ENCODE measurements at regions not wholly inside any gene's neighbourhood (a gene's known extent, or its start where the extent isn't known, plus 50 kb on each side); places are given as distances from the start of the nearest gene placed in this dataset.

GRCh38 chr3:65265942-65266590 is 578.3 kb upstream of the ADAMTS9 start:
- no peak for TF ChIP-seq CTCF (IDR thresholded peaks at IDR 0.05 in 2 of 3, conservative IDR thresholded peaks at IDR 0.05 in 1 of 3; ENCODE audit: borderline replicate concordance in 1 of 3, insufficient read depth in 1 of 3, low read depth in 2 of 3, low read length in 2 of 3)
- TF ChIP-seq EZH2 (IDR thresholded peaks at IDR 0.05) = no peak
- TF ChIP-seq POLR2A (IDR thresholded peaks at IDR 0.05; ENCODE audit: borderline replicate concordance, extremely low read depth, insufficient read depth, insufficient read length) = no peak
- TF ChIP-seq EGR1 (IDR thresholded peaks at IDR 0.05; ENCODE audit: low read depth) = no peak
- TF ChIP-seq CEBPB (IDR thresholded peaks at IDR 0.05; ENCODE audit: low read depth) = no peak
- TF ChIP-seq RAD21 (IDR thresholded peaks at IDR 0.05; ENCODE audit: low read depth) = no peak
- TF ChIP-seq ZNF274 (IDR thresholded peaks at IDR 0.05; ENCODE audit: low read depth, low read length) = no peak
- no peak for TF ChIP-seq ZFX (IDR thresholded peaks at IDR 0.05)
- no peak for TF ChIP-seq TCF7L2 (IDR thresholded peaks at IDR 0.05; ENCODE audit: borderline replicate concordance, extremely low read depth, insufficient read depth, insufficient read length)
- TF ChIP-seq SP1 (IDR thresholded peaks at IDR 0.05; ENCODE audit: low read depth) = no peak
